HG03432 (cell line): ENCODE measurements at regions not wholly inside any gene's neighbourhood (a gene's known extent, or its start where the extent isn't known, plus 50 kb on each side); places are given as distances from the start of the nearest gene placed in this dataset.
A peak's percentile ranks its signal among the peaks of the same experiment; 100 is the strongest.

Experiments
- ATAC-seq: cut with Tn5 transposase; IDR thresholded peaks from one replicate; pipeline ENCODE4 v1.9.1; 2021; ENCODE audit warnings: mild to moderate bottlenecking, moderate library complexity; ENCODE audit not compliant: unreplicated experiment

DNA sequence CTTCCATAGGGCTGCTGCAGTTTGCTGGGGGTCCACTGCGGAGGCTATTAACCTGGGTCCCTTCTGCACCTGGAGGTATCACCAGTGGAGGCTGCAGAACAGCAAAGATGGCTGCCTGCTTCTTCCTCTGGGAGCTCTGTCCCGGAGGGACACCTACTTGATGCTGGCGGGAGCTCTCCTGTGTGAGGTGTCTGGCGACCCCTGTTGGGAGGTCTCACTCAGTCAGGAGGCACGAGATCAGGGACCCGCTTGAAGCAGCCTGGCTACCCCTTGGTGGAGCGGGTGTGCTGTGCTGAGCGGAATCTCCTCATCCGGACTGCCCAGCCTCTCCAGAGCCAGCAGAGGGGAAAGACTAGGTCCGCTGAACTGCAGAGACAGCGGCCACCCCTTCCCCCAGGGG is 56.0 kb upstream of the CTXND1 start:
- no peak for ATAC-seq

DNA sequence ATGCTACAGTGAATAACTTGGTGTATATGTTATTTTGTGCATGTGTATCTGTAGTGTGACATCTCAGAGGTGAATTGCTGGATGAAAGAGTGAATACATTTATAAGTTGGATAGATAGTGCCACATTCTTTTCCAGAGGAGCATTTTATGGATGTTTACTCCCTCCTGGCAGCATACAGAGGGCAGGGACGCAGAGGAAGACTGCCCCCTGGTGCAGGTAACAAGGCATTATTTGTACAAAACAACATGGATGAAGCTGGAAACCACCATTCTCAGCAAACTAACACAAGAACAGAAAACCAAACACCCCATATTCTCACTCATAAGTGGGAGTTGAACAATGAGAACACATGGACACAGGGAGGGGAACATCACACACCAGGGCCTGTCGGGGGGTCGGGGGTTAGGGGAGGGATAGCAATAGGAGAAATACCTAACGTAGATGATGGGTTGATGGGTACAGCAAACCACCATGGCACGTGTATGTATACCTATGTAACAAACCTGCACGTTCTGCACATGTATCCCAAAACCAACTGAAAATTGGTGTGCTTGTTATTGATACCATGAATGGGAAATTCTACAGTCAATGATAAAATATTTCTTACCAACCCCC is 57.9 kb upstream of the CTXND1 start:
- ATAC-seq: no peak

DNA sequence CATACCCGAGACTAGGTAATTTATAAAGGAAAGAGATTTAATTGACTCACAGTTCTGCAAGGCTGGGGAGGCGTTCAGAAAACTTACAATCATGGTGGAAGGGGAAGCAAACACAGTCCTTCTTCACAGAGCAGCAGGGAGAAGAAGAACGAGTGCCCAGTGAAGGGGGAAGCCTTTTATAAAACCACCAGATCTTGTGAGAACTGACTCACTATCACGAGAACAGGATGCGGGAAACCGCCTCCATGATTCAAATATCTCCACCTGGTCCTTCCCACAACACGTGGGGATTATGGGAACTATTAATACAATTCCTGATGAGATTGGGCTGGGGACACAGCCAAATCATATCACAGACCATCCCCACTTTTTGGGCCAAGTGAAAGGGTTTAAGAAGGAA is 58.8 kb upstream of the CTXND1 start:
- no peak for ATAC-seq

DNA sequence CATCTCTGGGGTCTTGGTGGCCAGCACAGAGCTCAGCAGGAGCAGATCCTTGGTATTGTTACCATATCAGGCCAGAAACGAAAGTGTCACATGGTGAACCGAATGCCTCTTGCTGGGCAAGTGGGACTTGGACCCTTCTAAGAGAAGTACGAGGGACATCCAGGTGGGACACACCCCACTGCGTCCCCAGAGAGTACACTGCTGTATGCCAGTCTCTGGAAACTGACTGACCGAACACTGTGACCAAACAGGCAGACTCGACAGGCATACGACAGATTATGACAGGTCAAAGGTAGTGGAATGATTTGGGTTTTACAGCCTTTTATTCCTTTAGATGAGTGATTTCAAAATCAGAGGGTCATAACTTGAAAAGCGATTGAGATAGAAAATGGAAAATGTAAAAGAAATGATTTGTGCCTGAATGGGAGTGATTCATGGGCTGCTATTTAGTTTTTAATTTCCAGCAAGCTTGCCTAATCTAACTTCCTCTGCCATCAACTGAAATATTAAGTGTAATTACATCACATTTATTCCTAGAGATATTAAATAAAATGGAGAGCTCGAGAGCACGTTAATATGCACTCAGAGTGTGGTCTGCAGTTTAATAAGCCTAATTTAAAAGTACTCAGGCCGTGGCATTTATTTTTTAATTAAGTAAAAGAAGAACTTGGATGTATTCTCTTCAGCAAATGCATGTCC is 63.4 kb upstream of the CTXND1 start:
- no peak for ATAC-seq

DNA sequence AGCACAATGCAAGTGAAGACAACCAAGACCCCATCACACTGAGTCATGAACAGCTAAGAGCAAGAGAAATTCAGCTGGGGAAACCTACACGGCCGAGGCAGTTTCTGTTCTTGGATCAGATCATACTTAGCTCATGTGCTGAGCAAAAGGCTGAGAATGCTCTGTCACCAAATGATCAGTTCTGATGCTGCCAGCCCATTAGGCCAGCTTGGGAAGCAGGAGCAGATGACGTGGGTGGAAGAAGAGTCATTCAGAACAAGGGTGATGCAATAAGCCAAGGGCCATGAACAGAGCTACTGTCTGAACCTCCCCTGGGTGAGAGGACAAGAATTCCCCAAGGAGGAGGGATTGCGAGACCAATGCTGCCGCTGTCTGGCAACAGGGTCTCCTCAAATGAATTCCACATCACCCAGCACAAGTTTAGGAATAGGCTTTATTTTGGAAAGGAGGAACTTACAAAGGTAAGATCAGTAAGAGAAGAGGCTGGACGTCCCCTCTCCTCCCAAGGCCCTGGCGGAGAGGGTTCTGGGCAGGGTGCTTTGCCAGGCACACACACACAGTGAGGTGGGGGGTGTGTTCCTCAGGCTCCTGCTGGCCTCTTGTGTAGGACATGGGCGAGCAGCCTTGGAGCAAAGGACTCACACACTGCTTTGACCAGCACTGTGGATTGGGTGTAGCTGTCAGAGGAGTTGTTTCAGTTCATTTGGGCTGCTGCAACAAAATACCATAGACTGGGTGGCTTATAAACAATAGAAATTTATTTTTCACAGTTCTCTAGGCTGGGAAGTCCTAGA is 65.6 kb upstream of the CTXND1 start:
- peak; percentile 57 for ATAC-seq

DNA sequence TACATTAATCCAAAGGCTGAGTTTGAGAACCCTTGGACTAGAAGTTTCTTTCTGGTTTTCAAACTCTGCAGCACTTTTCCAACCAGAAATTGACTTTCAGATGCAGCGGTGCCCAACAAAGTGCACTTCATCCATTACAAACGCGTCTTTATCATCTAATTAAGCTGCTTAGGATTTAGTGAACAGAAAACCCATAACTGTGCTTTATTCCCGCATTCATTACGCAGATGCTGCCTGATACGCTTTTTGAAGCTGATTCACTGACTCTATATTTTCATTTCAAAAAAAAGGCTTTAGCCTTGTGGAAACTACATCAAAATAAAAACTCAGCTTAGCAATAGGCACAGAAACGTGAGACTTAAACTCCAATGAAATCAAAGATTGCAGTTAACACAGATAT is 69.8 kb upstream of the CTXND1 start:
- ATAC-seq: no peak

DNA sequence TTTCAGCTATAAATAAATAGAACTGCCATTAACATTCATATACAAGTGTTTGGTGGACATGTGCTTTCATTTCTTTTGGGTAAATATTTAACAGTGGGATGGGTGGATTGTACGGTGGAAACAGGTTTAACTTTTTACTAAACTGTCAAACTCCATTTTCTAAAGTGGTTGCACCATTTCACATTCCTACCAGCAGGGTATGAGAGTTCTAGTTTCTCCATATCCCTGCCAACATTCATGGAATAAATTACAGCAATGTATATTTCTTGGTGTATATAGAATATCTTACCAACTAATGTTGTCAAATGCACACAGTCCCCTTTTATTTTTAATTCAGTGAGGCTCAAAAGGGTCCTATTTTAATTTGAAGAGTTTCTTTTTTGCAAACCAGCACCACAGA is 71.3 kb upstream of the CTXND1 start:
- ATAC-seq: no peak

DNA sequence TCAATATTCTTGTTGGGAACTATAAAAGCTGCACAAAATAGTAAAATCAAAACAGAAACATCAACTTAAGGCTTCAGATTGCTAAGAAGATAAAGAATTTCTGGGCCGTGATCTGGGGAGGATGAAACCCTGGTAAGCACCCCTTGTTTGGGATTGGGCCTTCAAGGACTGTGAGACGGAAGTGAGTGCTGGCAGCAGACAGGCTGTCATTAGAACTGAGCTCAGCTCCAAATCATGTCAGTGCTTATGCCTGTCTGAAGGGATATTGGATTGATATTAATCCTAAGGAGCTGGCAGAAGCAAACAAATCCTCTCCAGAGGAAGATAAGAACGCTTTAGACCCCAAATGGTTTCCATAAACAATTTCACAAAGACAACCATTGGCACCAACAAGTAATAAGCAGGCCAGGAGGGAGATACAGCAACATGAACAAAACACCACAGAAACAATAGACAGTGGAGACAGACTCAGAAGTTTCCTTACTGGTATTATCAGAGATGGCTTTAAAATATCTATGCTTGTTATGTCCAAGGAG is 72.6 kb upstream of the CTXND1 start:
- no peak for ATAC-seq

DNA sequence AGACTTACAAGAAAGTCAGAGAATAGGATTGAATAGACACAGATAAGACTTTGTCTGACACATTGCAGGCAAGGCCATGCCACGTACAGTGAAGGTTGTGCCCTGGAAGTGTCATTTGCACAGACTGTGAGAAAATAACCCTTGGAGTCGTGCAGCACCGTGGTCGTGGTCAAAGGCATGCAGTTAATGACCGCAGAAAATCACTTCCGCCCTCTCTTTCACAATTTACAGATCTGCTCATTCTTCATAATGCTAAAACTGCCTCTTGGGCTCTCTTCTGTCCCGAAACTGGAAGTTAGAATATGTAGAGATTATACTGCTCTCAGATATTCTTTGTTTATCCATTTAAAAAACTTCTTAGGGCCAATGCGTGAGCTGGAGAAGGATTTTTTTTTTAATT is 73.2 kb upstream of the CTXND1 start:
- no peak for ATAC-seq

DNA sequence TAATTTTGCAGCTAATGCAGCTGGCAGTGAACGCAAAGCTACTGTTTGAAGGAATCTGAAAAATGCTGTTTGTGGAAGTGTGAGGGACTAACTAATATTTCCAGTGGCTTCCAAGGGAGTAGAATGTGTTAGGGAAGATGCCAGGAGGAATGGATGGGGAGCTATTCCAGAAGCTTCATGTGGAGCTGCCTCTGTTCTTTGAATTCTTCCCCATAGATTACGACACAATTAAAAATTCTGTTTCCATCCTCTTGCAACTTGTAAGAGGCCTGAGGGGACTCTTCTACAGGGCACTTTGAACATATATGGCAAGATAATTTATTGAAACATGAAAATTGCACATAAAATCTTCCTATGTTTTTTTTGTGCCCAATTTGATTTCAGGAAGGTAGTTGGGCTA is 74.3 kb upstream of the CTXND1 start:
- no peak for ATAC-seq

DNA sequence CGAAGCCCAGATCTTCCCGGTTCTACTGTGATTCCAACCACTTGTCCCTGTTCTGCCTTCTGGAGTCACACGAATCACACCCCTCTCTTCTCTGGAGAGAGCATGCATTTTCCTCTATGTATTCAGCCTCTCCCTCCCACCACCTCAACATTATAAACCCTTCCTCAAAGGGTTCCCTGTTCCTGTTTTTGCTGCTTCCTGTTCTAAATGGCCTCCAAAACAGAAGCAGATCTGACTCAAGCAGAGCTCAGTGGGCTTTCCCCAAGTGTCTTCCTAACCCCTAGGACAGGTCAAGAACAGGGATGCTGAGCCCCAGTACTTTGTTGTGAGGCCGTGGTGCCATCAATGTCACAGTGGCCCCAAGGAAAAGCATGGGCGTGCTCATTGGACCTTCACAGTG is 75.7 kb upstream of the ARNT2 start:
- ATAC-seq: no peak

DNA sequence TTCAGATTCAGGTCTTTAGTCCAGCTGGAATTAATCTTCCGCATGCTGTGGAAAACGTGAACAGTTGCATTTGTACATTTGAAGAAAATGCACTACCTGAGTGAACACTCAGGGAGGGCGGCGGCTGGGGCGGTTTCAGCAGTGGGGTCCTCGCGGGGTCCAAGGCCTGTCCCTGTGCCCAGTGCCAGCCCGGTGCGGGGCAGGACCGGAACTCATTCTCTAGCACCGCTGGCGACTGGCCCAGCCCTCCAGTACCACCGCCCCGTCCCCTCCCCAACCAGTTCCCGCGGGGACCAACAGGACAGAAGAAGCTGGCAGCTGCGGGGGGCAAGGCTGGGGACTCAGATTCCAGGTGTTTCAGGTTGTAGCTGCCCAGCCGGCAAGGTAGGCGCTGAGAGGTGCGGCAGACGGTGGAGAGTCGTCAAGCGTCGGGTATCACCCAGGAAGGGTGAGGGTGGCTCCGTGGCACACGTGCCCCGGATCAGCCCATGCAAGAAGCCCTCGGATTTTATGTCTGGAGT is 72.2 kb upstream of the ARNT2 start:
- no peak for ATAC-seq

DNA sequence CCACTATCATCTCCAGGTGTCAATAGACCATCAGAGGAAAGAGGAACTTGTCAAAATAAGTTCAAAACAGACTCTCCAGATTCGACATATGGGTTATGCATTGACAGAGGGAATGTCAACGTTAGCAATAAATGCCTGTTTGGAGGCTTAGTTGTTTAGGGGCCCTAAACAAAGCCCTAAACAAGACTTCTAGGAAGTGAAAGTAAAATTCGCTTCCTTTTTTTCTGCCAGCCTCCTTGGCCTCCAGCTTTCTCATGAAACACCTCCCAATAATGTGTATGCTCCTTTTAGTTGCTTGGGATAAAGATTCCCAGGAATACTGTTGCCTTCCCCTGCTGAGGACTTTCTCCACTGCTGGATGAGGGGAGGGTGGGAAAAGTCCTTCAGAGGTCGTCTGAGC is 70.9 kb upstream of the ARNT2 start:
- no peak for ATAC-seq

DNA sequence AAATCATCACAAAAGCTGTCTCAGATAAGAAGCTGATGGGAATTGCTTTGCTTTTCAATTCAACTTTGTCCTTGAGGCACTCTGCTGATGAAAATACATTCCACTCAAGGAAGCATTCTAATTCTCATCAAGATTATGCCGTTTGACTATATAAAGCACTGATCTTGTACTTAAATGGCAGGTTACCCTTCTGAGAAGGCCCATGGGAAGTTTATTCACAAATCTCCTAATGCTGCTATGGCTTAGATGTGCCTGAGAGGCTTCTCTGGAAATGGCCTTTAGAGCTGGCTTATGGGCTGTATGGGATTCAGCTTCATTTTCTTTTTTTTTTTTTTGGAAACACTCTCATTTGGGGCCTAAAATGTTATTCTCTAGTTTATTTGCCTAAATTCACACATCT is 69.7 kb upstream of the ARNT2 start:
- ATAC-seq: no peak

DNA sequence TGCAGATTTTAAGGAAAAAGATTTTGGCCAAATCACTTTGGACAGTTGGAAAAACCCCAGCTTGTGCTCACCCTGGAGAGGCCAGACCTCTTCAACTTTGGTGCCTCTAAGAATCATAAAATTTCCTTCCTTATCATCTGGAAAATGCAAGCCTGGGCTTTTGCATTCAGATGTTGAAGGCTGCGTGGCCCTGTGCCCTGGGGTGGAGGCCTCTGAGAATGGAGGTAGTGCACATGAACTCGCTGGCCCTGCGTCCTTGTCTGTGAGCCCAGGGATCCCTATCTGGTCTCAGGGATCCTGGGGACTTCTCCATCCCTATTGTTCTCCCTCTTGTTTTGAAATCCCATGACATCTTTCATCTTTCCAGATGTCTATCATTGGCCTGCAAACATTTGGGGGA is 64.6 kb upstream of the ARNT2 start:
- ATAC-seq: no peak

DNA sequence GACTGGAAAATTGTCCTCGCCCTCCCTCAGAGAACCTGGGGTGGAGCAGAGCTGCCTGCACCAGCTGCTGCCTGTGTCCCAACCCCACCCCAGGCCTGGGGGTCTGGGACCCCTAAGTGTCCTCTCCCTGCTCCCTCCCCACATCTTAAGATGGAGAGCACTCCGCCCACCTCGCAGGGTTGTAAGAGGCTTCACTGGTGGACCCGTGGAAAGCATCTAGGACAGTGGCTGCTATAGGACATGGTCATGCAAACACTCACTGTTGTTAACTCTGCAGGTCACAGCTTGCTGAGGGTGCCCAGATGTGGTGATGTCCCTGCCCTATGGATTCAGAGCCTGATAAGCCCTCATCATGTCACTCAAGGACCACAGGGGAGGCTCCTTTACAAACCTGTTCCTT is 62.0 kb upstream of the ARNT2 start:
- no peak for ATAC-seq

DNA sequence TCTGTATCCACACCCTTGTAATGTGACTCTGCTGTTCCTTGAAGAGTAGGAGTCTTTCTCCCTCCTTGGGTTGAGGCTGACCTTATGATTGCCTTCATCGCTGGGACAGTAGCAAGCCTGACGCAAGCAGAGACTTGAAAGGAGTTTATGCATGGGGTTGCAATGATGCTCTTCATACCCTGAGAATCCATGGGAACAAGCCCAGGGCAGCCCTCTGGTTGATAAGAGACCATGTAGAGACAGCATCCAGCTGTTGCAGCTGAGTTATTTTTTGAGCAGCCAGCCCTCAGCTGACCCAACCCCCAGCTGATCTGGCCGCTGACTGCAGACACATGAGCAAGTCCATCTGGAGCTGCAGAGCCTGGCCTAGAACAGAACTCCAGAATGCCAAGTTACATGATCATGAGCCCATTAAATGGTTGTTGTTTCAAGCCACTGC is 60.6 kb upstream of the ARNT2 start:
- no peak for ATAC-seq

DNA sequence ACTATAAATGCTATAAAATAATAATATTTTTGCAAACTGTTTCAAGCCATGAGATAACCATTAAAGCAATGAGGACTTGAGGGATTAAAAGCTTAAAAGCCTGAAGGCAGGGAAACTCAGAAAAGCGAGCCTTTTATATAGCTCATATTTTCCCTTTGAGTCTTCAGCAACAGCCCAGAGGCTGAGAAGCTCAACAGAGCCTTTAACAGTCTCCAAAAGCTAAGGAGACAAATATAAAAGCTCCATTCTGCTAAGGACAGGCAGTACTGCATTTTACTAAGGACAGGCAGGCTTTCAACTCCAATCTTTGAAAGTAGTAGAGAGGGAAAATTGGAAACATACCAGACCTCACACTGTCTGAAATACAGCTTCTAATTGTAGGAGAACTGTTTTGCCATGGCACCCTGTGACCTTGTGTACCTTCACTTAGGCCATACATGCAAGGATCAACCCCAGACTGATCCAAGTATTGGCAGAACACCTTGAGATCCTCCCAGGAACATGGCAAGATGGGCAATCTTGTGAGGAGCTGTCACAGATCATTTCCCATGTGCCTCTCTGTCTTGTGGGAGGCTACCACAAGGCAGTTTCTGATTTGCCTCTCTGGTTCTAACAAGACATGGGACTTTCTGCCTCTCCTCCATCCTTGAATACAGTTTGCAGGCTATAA is 53.1 kb upstream of the ARNT2 start:
- no peak for ATAC-seq
